ENCODE measurements at regions not wholly inside any gene's neighbourhood (a gene's known extent, or its start where the extent isn't known, plus 50 kb on each side); places are given as distances from the start of the nearest gene placed in this dataset.
"Not testable (repeated sequence)": the region's sequence is repeated elsewhere in the genome, so short reads cannot be mapped to it uniquely, and the experiment has no call there.

- Histone ChIP-seq H3K4me1 (ENCODE audit: control insufficient read depth in 1 of 2, insufficient read depth in 2 of 2, low read length in 2 of 2) (no peaks in the 10 kb centered on the region), H3K36me3 (ENCODE audit: control insufficient read depth in 1 of 2, insufficient read depth in 2 of 2, low read length in 2 of 2) (no peaks in the 10 kb centered on the region), H3K4me3 (ENCODE audit: low read depth in 1 of 2, low read length in 2 of 2) (no peak overlapping the region), H3K27me3 (ENCODE audit: low read depth, low read length) (no peaks in the 10 kb centered on the region), H3K9me3 (ENCODE audit: control insufficient read depth in 1 of 2, low read length in 2 of 2) (no peaks in the 10 kb centered on the region), H3K27ac (ENCODE audit: low read length) (no peak overlapping the region)
Observed at GRCh38 chr9:102459828-102460227, 535.3 kb upstream of the CYLC2 start.

DNA sequence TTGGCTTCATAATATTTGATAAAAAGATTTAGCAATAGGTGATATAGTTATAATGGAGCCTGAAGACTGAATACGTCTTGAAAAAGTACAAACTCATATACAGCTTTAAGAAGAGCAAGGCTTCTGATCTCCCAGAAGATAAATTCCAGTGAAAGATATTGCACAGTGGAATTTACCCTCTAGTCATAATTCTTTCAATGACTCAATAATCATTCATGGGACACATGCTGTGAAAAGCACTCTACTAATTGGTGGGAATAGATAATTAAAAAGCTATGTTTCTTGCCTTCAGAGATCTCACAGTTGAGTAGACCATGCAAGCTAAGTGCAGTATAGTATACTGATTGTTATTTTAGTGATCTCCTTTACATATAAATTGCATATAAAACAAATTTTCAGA lies 538.6 kb upstream of the CYLC2 start:
- no peaks in the 10 kb centered on the region for H3K9me3 ChIP-seq (ENCODE audit: control insufficient read depth in 1 of 2, low read length in 2 of 2)
- H3K4me1 ChIP-seq (ENCODE audit: control insufficient read depth in 1 of 2, insufficient read depth in 2 of 2, low read length in 2 of 2) = no peaks in the 10 kb centered on the region
- no peaks in the 10 kb centered on the region for H3K36me3 ChIP-seq (ENCODE audit: control insufficient read depth in 1 of 2, insufficient read depth in 2 of 2, low read length in 2 of 2)
- H3K27me3 ChIP-seq (ENCODE audit: low read depth, low read length) = no peaks in the 10 kb centered on the region
- no peak overlapping the region for H3K4me3 ChIP-seq (ENCODE audit: low read depth in 1 of 2, low read length in 2 of 2)
- H3K27ac ChIP-seq (ENCODE audit: low read length) = no peak overlapping the region

- no peak overlapping the region for H3K4me3 ChIP-seq (ENCODE audit: low read depth in 1 of 2, low read length in 2 of 2)
- H3K4me1 ChIP-seq (ENCODE audit: control insufficient read depth in 1 of 2, insufficient read depth in 2 of 2, low read length in 2 of 2) = no peaks in the 10 kb centered on the region
- no peaks in the 10 kb centered on the region for H3K27me3 ChIP-seq (ENCODE audit: low read depth, low read length)
- no peak overlapping the region for H3K27ac ChIP-seq (ENCODE audit: low read length)
- H3K36me3 ChIP-seq (ENCODE audit: control insufficient read depth in 1 of 2, insufficient read depth in 2 of 2, low read length in 2 of 2) = no peaks in the 10 kb centered on the region
- peaks cover 0 to 14% of the 10 kb centered on the region in 2 donors for H3K9me3 ChIP-seq (ENCODE audit: control insufficient read depth in 1 of 2, low read length in 2 of 2)
Observed at GRCh38 chr9:102445906-102446305, 549.2 kb upstream of the CYLC2 start.

DNA sequence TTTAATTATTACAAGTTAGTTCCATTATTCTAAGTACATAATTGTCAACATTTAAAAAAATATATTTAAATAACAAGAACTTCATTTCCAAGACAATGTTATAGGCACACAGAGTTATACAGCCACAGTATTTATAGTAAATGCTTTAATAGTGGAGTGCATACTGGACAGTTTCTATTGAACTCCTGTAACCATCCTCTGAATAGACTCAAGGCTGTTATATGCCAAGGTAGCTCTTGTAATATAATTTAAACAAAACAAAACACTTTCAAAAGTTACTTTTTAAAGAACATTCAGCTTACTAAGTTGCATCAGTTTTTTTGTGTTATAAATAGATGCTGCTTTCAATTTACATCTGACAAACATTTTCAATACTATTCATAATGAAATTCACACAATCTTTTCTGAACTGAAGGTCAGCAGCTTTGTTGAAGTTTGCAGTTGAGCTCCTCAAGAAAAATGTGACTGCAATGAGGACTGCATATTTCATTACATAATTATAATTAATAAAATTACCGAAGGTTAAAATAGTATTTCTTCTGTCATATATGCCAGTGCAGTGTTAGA lies 549.9 kb upstream of the CYLC2 start:
- Histone ChIP-seq H3K9me3 (ENCODE audit: control insufficient read depth in 1 of 2, low read length in 2 of 2) (peaks cover 0 to 11% of the 10 kb centered on the region in 2 donors), H3K4me1 (ENCODE audit: control insufficient read depth in 1 of 2, insufficient read depth in 2 of 2, low read length in 2 of 2) (no peaks in the 10 kb centered on the region), H3K27ac (ENCODE audit: low read length) (no peak overlapping the region), H3K4me3 (ENCODE audit: low read depth in 1 of 2, low read length in 2 of 2) (no peak overlapping the region), H3K36me3 (ENCODE audit: control insufficient read depth in 1 of 2, insufficient read depth in 2 of 2, low read length in 2 of 2) (no peaks in the 10 kb centered on the region), H3K27me3 (ENCODE audit: low read depth, low read length) (no peaks in the 10 kb centered on the region)

DNA sequence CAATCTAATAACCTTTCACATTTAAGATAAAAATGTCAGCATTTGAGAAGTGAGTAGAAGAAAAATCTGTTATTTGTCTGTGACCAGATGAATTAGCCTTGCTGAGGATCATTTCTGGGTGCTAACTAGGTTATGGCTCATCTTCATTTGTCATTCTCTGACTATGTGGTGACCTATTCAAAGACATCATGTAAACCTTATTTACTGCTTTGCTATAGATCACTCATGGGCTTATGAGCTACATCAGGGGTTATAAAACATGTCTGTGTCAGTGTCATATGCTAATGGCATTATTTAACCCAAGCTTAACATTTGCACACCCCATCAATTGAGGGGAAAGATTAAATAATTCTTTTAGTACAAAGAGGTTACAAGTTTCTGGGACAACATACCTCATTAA lies 555.5 kb upstream of the CYLC2 start:
- Histone ChIP-seq H3K4me3 (ENCODE audit: low read depth in 1 of 2, low read length in 2 of 2) (no peak overlapping the region), H3K4me1 (ENCODE audit: control insufficient read depth in 1 of 2, insufficient read depth in 2 of 2, low read length in 2 of 2) (no peaks in the 10 kb centered on the region), H3K27ac (ENCODE audit: low read length) (no peak overlapping the region), H3K27me3 (ENCODE audit: low read depth, low read length) (no peaks in the 10 kb centered on the region), H3K36me3 (ENCODE audit: control insufficient read depth in 1 of 2, insufficient read depth in 2 of 2, low read length in 2 of 2) (no peaks in the 10 kb centered on the region), H3K9me3 (ENCODE audit: control insufficient read depth in 1 of 2, low read length in 2 of 2) (peaks cover 0 to 4% of the 10 kb centered on the region in 2 donors)

GRCh38 chr9:102436599-102436998 lies 558.5 kb upstream of the CYLC2 start:
- H3K36me3 ChIP-seq (ENCODE audit: control insufficient read depth in 1 of 2, insufficient read depth in 2 of 2, low read length in 2 of 2); H3K9me3 ChIP-seq (ENCODE audit: control insufficient read depth in 1 of 2, low read length in 2 of 2); H3K4me1 ChIP-seq (ENCODE audit: control insufficient read depth in 1 of 2, insufficient read depth in 2 of 2, low read length in 2 of 2); H3K4me3 ChIP-seq (ENCODE audit: low read depth in 1 of 2, low read length in 2 of 2); H3K27ac ChIP-seq (ENCODE audit: low read length); H3K27me3 ChIP-seq (ENCODE audit: low read depth, low read length): not testable (repeated sequence)

- Histone ChIP-seq H3K4me3 (ENCODE audit: low read depth in 1 of 2, low read length in 2 of 2) (no peak overlapping the region), H3K9me3 (ENCODE audit: control insufficient read depth in 1 of 2, low read length in 2 of 2) (peaks cover 0 to 4% of the 10 kb centered on the region in 2 donors), H3K4me1 (ENCODE audit: control insufficient read depth in 1 of 2, insufficient read depth in 2 of 2, low read length in 2 of 2) (no peaks in the 10 kb centered on the region), H3K36me3 (ENCODE audit: control insufficient read depth in 1 of 2, insufficient read depth in 2 of 2, low read length in 2 of 2) (no peaks in the 10 kb centered on the region), H3K27me3 (ENCODE audit: low read depth, low read length) (no peaks in the 10 kb centered on the region), H3K27ac (ENCODE audit: low read length) (no peak overlapping the region)
Observed at GRCh38 chr9:102435427-102435826, 559.7 kb upstream of the CYLC2 start.

DNA sequence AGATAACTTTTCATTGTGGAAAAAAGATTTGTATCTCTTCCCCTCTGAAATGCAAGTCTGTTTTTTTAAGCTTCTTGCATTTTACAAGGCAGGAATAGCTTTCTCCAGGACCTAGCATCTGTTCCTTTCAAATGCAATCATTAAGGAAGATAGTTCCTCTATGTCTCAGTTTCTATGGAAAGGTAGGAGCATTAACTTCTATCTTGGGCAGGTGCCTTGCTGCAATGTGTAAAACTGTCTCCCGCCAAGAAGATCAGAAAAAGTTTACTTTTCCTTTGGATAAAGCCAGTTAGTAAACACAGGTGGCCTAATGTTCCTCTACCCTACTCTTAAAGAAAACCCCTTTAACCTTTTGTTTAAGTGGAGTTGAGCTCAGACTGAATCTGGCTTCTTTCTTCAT lies 560.6 kb upstream of the CYLC2 start:
- no peak overlapping the region for H3K4me3 ChIP-seq (ENCODE audit: low read depth in 1 of 2, low read length in 2 of 2)
- H3K27ac ChIP-seq (ENCODE audit: low read length) = no peak overlapping the region
- H3K36me3 ChIP-seq (ENCODE audit: control insufficient read depth in 1 of 2, insufficient read depth in 2 of 2, low read length in 2 of 2) = no peaks in the 10 kb centered on the region
- peaks cover 0 to 4% of the 10 kb centered on the region in 2 donors for H3K9me3 ChIP-seq (ENCODE audit: control insufficient read depth in 1 of 2, low read length in 2 of 2)
- no peaks in the 10 kb centered on the region for H3K27me3 ChIP-seq (ENCODE audit: low read depth, low read length)
- no peaks in the 10 kb centered on the region for H3K4me1 ChIP-seq (ENCODE audit: control insufficient read depth in 1 of 2, insufficient read depth in 2 of 2, low read length in 2 of 2)

GRCh38 chr9:102428305-102428704 lies 566.8 kb upstream of the CYLC2 start:
- H3K4me3 ChIP-seq (ENCODE audit: low read depth in 1 of 2, low read length in 2 of 2) = no peak overlapping the region
- no peaks in the 10 kb centered on the region for H3K4me1 ChIP-seq (ENCODE audit: control insufficient read depth in 1 of 2, insufficient read depth in 2 of 2, low read length in 2 of 2)
- H3K27ac ChIP-seq (ENCODE audit: low read length) = no peak overlapping the region
- H3K27me3 ChIP-seq (ENCODE audit: low read depth, low read length) = no peaks in the 10 kb centered on the region
- no peaks in the 10 kb centered on the region for H3K36me3 ChIP-seq (ENCODE audit: control insufficient read depth in 1 of 2, insufficient read depth in 2 of 2, low read length in 2 of 2)
- no peaks in the 10 kb centered on the region for H3K9me3 ChIP-seq (ENCODE audit: control insufficient read depth in 1 of 2, low read length in 2 of 2)

DNA sequence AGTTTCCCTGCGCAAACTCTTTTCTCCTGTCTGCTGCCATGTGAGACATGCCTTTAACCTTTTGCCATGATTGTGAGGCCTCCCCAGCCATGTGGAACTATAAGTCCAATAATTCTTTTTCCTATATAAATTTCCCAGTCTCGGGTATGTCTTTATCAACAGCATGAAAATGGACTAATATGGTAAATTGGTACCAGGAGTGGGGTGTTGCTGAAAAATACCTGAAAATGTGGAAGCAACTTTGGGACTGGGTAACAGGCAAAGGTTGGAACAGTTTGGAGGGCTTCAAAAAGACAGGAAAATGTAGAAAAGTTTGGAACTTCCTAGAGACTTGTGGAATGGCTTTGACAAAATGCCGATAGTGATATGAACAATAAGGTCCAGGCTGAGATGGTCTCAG lies 578.9 kb upstream of the CYLC2 start:
- not testable (repeated sequence) for H3K27me3 ChIP-seq (ENCODE audit: low read depth, low read length); H3K4me1 ChIP-seq (ENCODE audit: control insufficient read depth in 1 of 2, insufficient read depth in 2 of 2, low read length in 2 of 2); H3K36me3 ChIP-seq (ENCODE audit: control insufficient read depth in 1 of 2, insufficient read depth in 2 of 2, low read length in 2 of 2); H3K27ac ChIP-seq (ENCODE audit: low read length); H3K4me3 ChIP-seq (ENCODE audit: low read depth in 1 of 2, low read length in 2 of 2)
- peaks cover 0 to 25% of the 10 kb centered on the region in 2 donors for H3K9me3 ChIP-seq (ENCODE audit: control insufficient read depth in 1 of 2, low read length in 2 of 2)

- Histone ChIP-seq H3K9me3 (ENCODE audit: control insufficient read depth in 1 of 2, low read length in 2 of 2) (no peaks in the 10 kb centered on the region), H3K4me1 (ENCODE audit: control insufficient read depth in 1 of 2, insufficient read depth in 2 of 2, low read length in 2 of 2) (no peaks in the 10 kb centered on the region), H3K36me3 (ENCODE audit: control insufficient read depth in 1 of 2, insufficient read depth in 2 of 2, low read length in 2 of 2) (no peaks in the 10 kb centered on the region), H3K27me3 (ENCODE audit: low read depth, low read length) (no peaks in the 10 kb centered on the region), H3K27ac (ENCODE audit: low read length) (no peak overlapping the region), H3K4me3 (ENCODE audit: low read depth in 1 of 2, low read length in 2 of 2) (no peak overlapping the region)
Observed at GRCh38 chr9:102405218-102405867, 589.8 kb upstream of the CYLC2 start.

GRCh38 chr9:102403514-102403913 lies 591.6 kb upstream of the CYLC2 start:
- H3K9me3 ChIP-seq (ENCODE audit: control insufficient read depth in 1 of 2, low read length in 2 of 2) = no peaks in the 10 kb centered on the region
- H3K27me3 ChIP-seq (ENCODE audit: low read depth, low read length) = no peaks in the 10 kb centered on the region
- H3K4me1 ChIP-seq (ENCODE audit: control insufficient read depth in 1 of 2, insufficient read depth in 2 of 2, low read length in 2 of 2) = no peaks in the 10 kb centered on the region
- no peaks in the 10 kb centered on the region for H3K36me3 ChIP-seq (ENCODE audit: control insufficient read depth in 1 of 2, insufficient read depth in 2 of 2, low read length in 2 of 2)
- H3K4me3 ChIP-seq (ENCODE audit: low read depth in 1 of 2, low read length in 2 of 2) = no peak overlapping the region
- no peak overlapping the region for H3K27ac ChIP-seq (ENCODE audit: low read length)
